Small intestine (tissue), 7 donors: ENCODE measurements at regions not wholly inside any gene's neighbourhood (a gene's known extent, or its start where the extent isn't known, plus 50 kb on each side); places are given as distances from the start of the nearest gene placed in this dataset.
"Not testable (repeated sequence)": the region's sequence is repeated elsewhere in the genome, so short reads cannot be mapped to it uniquely, and the experiment has no call there.

ENCODE experiments used
- DNase-seq, 2 donors: peaks; one replicate each; pipeline versions ENCODE4 v3.0.0 to v3.0.0-alpha.2; 2013
- FAIRE-seq: peaks from 2 replicates; lab custom pipeline; 2012; peaks lifted over from hg19 to GRCh38; lab: Jason Lieb, UNC
- H3K27ac ChIP-seq, 3 donors: one replicate each; pipeline ENCODE4 v1.5.1; 2013; ENCODE audit warnings: low read length in 2 of 3, mild to moderate bottlenecking in 2 of 3, control low read depth in 1 of 3, inconsistent platforms in 1 of 3, low read depth in 1 of 3, moderate library complexity in 1 of 3
- H3K27me3 ChIP-seq, 3 donors: one replicate each; pipeline ENCODE4 v1.6.1; 2013; ENCODE audit warnings: low read length in 3 of 3, inconsistent platforms in 1 of 3; ENCODE audit not compliant: control insufficient read depth in 3 of 3, insufficient read depth in 3 of 3
- H3K36me3 ChIP-seq, 3 donors: one replicate each; pipeline ENCODE4 v1.6.1; 2013; ENCODE audit warnings: low read length in 3 of 3, inconsistent platforms in 1 of 3, low read depth in 1 of 3, mild to moderate bottlenecking in 1 of 3, moderate library complexity in 1 of 3; ENCODE audit not compliant: control insufficient read depth in 3 of 3, insufficient read depth in 2 of 3
- H3K4me1 ChIP-seq, 3 donors: one replicate each; pipeline ENCODE4 v1.6.1; 2013; ENCODE audit warnings: low read length in 2 of 3, inconsistent platforms in 1 of 3, low read depth in 1 of 3, mild to moderate bottlenecking in 1 of 3, moderate library complexity in 1 of 3; ENCODE audit not compliant: control insufficient read depth in 3 of 3, insufficient read depth in 2 of 3
- H3K4me3 ChIP-seq, 3 donors: one replicate each; pipeline ENCODE4 v1.5.1; 2013; ENCODE audit warnings: low read length in 3 of 3, control low read depth in 1 of 3, inconsistent platforms in 1 of 3, low read depth in 1 of 3, mild to moderate bottlenecking in 1 of 3, moderate library complexity in 1 of 3
- H3K9me3 ChIP-seq, 2 donors: one replicate each; pipeline ENCODE4 v1.6.1; 2013; ENCODE audit warnings: low read depth in 1 of 2, low read length in 1 of 2; ENCODE audit not compliant: control insufficient read depth in 2 of 2, insufficient read depth in 1 of 2
- WGBS, 3 donors: extraction: QIAGEN DNeasy Blood & Tissue Kit; methylation state at CpG; one replicate each; pipeline ENCODE4 v1.1.7; 2013; 5-methylcytosine and 5-hydroxymethylcytosine counted together
- donor health status: healthy with polysubstance abuse.
- donor health status: control.
- donor health status: control.
- donor health status: Bipolar disorder and iron deficiency.
- donor health status: healthy.

DNA sequence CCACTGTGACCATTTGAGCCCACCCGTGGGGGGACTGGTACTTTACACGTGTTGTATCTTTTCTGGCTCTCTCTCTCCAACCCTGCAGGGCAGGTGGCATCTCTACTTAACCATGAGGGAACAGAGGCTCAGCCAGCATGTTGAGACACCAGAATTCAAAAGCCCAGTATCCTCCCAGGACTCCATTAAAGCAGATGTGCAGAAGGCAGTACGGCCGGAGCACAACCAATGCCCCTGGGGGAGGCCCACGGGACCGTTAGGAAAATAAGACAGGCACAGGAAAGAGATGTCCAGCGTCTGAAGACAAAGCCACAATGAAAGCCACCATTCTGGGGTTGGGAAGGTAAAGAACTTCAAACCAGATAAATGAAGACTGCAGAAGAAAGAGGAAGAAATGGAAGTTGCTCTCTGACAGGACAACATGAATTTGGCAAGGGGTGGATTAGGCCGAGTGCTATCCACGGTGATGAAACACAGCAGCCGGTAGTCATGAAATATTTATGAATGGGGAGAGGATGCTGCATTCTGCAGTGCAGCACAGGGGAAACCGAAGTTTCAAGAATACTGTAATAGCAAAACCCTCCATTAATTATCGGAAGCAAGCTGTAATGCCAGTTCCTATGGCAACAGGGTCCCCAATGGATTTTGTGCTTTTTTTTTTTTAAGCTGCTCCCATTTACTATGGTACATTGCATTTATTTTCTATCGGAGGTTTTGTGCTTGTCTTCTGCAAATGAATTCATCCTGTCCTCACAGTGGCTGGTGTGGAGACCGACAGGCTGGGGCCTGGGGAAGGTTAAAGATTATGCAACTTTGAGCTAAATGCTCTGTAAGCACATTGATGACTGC is 179.4 kb downstream of the NRN1 start:
- Histone ChIP-seq H3K4me1 (peaks cover 0 to 4% (median 0%) of the 10 kb centered on the region in 3 donors), H3K36me3 (no peaks in the 10 kb centered on the region), H3K4me3 (no peak overlapping the region), H3K27ac (no peak overlapping the region), H3K9me3 (no peaks in the 10 kb centered on the region), H3K27me3 (no peaks in the 10 kb centered on the region)
- no peak for DNase-seq
- WGBS, 3 donors = 57 to 81% (median 77%) methylated on average over 14 of the region's 14 CpGs
- no peak for FAIRE-seq

GRCh38 chr6:5824382-5824983 is 182.2 kb downstream of the NRN1 start:
- not testable (repeated sequence) for H3K4me1 ChIP-seq, H3K27ac ChIP-seq, H3K9me3 ChIP-seq, H3K36me3 ChIP-seq, H3K27me3 ChIP-seq, FAIRE-seq, H3K4me3 ChIP-seq
- DNase-seq = peak in 1 of 2 donors; percentile 7
- WGBS, 3 donors = 81 to 90% (median 83%) methylated on average over 8 of the region's 8 CpGs
